CD4-positive, alpha-beta T cell (primary cell): ENCODE measurements at regions not wholly inside any gene's neighbourhood (a gene's known extent, or its start where the extent isn't known, plus 50 kb on each side); places are given as distances from the start of the nearest gene placed in this dataset.

Experiments used
- ATAC-seq: fragments of 200-7000 bp; cut with Tn5 transposase; one replicate; pipeline ENCODE4 v1.10.0; 2022; ENCODE audit warnings: mild to moderate bottlenecking; ENCODE audit not compliant: poor library complexity
- CTCF ChIA-PET: fragments of 350-600 bp; sonication (Branson Sonifier 250); formaldehyde crosslinking; loops from one replicate; lab custom pipeline; 2021; ENCODE audit warnings: antibody characterized with exemption, inconsistent platforms; lab: Charles Lee
- POLR2A ChIA-PET: fragments of 350-600 bp; sonication (Branson Sonifier 250); formaldehyde crosslinking; loops from one replicate; lab custom pipeline; 2021; ENCODE audit warnings: antibody characterized with exemption, inconsistent platforms; lab: Charles Lee
- DNase-seq, 14 experiments: peaks; one replicate each; pipeline ENCODE4 v3.0.0-alpha.2; 2013 to 2020; ENCODE audit warnings: mixed read lengths in 2 of 14
- H3K27ac ChIP-seq, 2 donors: one replicate each; pipeline versions ENCODE4 v1.5.1 to v1.7.0; 2013; ENCODE audit warnings: low read length in 2 of 2, low read depth in 1 of 2, mild to moderate bottlenecking in 1 of 2
- H3K27me3 ChIP-seq, 2 experiments: 1 replicate in 1 of 2; 2 replicates in 1 of 2; pipeline versions ENCODE4 v1.6.1 to v1.7.0; 2013; ENCODE audit warnings: low read length in 2 of 2, control low read depth in 1 of 2, mild to moderate bottlenecking in 1 of 2, moderate library complexity in 1 of 2; ENCODE audit not compliant: insufficient read depth in 2 of 2, control insufficient read depth in 1 of 2
- H3K36me3 ChIP-seq: one replicate; pipeline ENCODE4 v1.6.1; 2013; ENCODE audit warnings: low read length, control low read depth; ENCODE audit not compliant: insufficient read depth
- H3K4me1 ChIP-seq: one replicate; pipeline ENCODE4 v1.6.1; 2013; ENCODE audit warnings: low read length, control low read depth; ENCODE audit not compliant: insufficient read depth
- H3K4me3 ChIP-seq: one replicate; pipeline ENCODE4 v1.5.1; 2013; ENCODE audit warnings: mild to moderate bottlenecking, low read length, moderate library complexity
- H3K9me3 ChIP-seq, 2 experiments: 1 replicate in 1 of 2; 2 replicates in 1 of 2; pipeline versions ENCODE4 v1.6.1 to v1.7.0; 2013; ENCODE audit warnings: low read length in 2 of 2, mild to moderate bottlenecking in 2 of 2, control low read depth in 1 of 2, moderate library complexity in 1 of 2; ENCODE audit not compliant: control insufficient read depth in 1 of 2, insufficient read depth in 1 of 2
- H3K27ac Mint-ChIP-seq: one replicate; pipeline ENCODE4 v1.8.0; 2020; ENCODE audit warnings: mixed read lengths
- H3K27me3 Mint-ChIP-seq: one replicate; pipeline ENCODE4 v1.8.0; 2021; ENCODE audit warnings: mixed read lengths
- H3K36me3 Mint-ChIP-seq: one replicate; pipeline ENCODE4 v1.8.0; 2021; ENCODE audit warnings: low read depth, mixed read lengths
- H3K4me1 Mint-ChIP-seq: one replicate; pipeline ENCODE4 v1.8.0; 2021; ENCODE audit warnings: low read depth, mixed read lengths
- H3K4me3 Mint-ChIP-seq: one replicate; pipeline ENCODE4 v1.8.0; 2020; ENCODE audit warnings: mild to moderate bottlenecking, mixed read lengths
- H3K9me3 Mint-ChIP-seq: one replicate; pipeline ENCODE4 v1.8.0; 2020; ENCODE audit warnings: mixed read lengths
- CTCF ChIP-seq: fragments of 200-600 bp; IDR thresholded peaks from one replicate; pipeline ENCODE4 v1.8.0; 2022; ENCODE audit warnings: antibody characterized with exemption, mild to moderate bottlenecking
- intact Hi-C, 2 experiments: fragments of 100-400 bp; cut with DNase I in 1 of 2; cut with micrococcal nuclease in 1 of 2; formaldehyde crosslinking; loops; one replicate each; pipeline versions ENCODE4 v1.15.1 to v1.9.0; 2023 to 2025; cut with DNase I, micrococcal nuclease

- Mint-ChIP-seq H3K4me1 (no peaks in the 10 kb centered on the region), H3K4me3 (no peak overlapping the region), H3K27me3 (no peaks in the 10 kb centered on the region), H3K27ac (no peak overlapping the region), H3K9me3 (no peaks in the 10 kb centered on the region), H3K36me3 (no peaks in the 10 kb centered on the region)
- ChIA-PET CTCF (no interaction called here), POLR2A (no interaction called here)
- Histone ChIP-seq H3K9me3 (no peaks in the 10 kb centered on the region), H3K4me1 (no peaks in the 10 kb centered on the region), H3K27ac (no peak overlapping the region), H3K27me3 (no peaks in the 10 kb centered on the region), H3K4me3 (no peak overlapping the region), H3K36me3 (no peaks in the 10 kb centered on the region)
- ATAC-seq, result no peak
- no peak for TF ChIP-seq CTCF
- no peak for DNase-seq
- intact Hi-C loops, result no loop called here
Measured at GRCh38 chr7:33760146-33760545, 145.2 kb upstream of the BMPER start.

- no peaks in the 10 kb centered on the region for H3K36me3 ChIP-seq
- POLR2A ChIA-PET, result no interaction called here
- intact Hi-C loops, result no loop called here
- H3K4me1 ChIP-seq, result no peaks in the 10 kb centered on the region
- Mint-ChIP-seq H3K36me3 (no peaks in the 10 kb centered on the region), H3K4me3 (no peak overlapping the region), H3K4me1 (no peaks in the 10 kb centered on the region), H3K27me3 (no peaks in the 10 kb centered on the region), H3K27ac (no peak overlapping the region), H3K9me3 (no peaks in the 10 kb centered on the region)
- TF ChIP-seq CTCF, result no peak
- H3K27me3 ChIP-seq, result no peaks in the 10 kb centered on the region
- DNase-seq (no peak), ATAC-seq (no peak)
- H3K4me3 ChIP-seq, result no peak overlapping the region
- no peak overlapping the region for H3K27ac ChIP-seq
- no peaks in the 10 kb centered on the region for H3K9me3 ChIP-seq
- CTCF ChIA-PET, result no interaction called here
Measured at GRCh38 chr7:33760834-33761233, 144.5 kb upstream of the BMPER start.

GRCh38 chr7:33761449-33762080, 143.8 kb upstream of the BMPER start:
- Mint-ChIP-seq H3K9me3 (no peaks in the 10 kb centered on the region), H3K27me3 (no peaks in the 10 kb centered on the region), H3K4me3 (no peak overlapping the region), H3K27ac (no peak overlapping the region), H3K4me1 (no peaks in the 10 kb centered on the region), H3K36me3 (no peaks in the 10 kb centered on the region)
- intact Hi-C loops, result no loop called here
- no peaks in the 10 kb centered on the region for H3K27me3 ChIP-seq
- TF ChIP-seq CTCF, result no peak
- CTCF ChIA-PET, result no interaction called here
- no peaks in the 10 kb centered on the region for H3K4me1 ChIP-seq
- POLR2A ChIA-PET, result no interaction called here
- no peaks in the 10 kb centered on the region for H3K9me3 ChIP-seq
- ATAC-seq, result no peak
- H3K36me3 ChIP-seq, result no peaks in the 10 kb centered on the region
- no peak overlapping the region for H3K27ac ChIP-seq
- H3K4me3 ChIP-seq, result no peak overlapping the region
- DNase-seq, result no peak
